ENCODE measurements at regions not wholly inside any gene's neighbourhood (a gene's known extent, or its start where the extent isn't known, plus 50 kb on each side); places are given as distances from the start of the nearest gene placed in this dataset.

DNA sequence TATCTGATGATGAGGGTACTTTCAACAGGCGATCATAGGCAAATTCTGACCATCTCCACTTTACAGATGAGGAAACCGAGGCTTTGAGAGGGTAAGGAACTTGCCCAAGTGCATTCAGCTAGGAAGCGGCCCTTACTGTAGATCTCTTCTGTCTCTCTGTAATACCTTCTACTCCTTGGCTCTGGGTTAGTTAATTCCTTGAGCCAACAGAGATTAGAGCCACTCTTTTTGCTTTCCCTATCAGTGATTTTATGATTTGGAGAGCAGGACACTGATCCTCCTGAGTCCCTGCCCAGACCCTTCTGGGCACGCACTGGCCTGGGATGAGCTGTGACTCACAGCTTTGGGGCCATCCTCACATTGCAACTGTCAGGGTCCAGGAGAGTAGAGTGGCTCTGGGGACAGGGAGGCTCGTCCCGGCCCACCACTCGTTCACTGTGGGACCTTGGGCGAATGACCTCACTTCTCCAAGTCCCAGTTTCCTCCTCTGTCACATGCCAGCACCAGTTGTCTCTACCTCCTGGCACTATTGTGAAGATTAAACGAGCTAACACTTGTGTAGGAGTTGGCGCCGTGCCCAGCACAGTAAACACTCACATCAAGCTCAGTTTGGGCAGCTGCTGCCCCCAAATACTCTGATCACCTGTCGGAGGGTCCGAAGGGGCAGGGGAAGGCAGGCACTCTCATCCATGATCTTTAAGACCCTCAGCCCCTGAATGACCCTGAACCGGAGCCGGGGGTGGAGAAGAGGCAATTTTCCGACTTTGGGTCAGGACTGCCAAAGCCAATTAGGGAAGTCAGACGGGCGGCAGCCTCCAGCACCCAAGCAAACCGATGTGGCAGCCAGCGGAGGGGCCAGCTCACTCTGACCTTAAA lies 235.0 kb downstream of the MIAT start:
- Histone ChIP-seq H3K27me3 (replicated peaks; ENCODE audit: insufficient read depth) (no peaks in the 10 kb centered on the region), H3K27ac (no peak overlapping the region), H3K4me3 (no peak overlapping the region), H3K36me3 (no peaks in the 10 kb centered on the region), H3K4me1 (replicated peaks) (no peaks in the 10 kb centered on the region), H3K9me3 (no peaks in the 10 kb centered on the region)
- intact Hi-C loops (cut with DNase I): no loop called here
- TF ChIP-seq, protein P1, sequence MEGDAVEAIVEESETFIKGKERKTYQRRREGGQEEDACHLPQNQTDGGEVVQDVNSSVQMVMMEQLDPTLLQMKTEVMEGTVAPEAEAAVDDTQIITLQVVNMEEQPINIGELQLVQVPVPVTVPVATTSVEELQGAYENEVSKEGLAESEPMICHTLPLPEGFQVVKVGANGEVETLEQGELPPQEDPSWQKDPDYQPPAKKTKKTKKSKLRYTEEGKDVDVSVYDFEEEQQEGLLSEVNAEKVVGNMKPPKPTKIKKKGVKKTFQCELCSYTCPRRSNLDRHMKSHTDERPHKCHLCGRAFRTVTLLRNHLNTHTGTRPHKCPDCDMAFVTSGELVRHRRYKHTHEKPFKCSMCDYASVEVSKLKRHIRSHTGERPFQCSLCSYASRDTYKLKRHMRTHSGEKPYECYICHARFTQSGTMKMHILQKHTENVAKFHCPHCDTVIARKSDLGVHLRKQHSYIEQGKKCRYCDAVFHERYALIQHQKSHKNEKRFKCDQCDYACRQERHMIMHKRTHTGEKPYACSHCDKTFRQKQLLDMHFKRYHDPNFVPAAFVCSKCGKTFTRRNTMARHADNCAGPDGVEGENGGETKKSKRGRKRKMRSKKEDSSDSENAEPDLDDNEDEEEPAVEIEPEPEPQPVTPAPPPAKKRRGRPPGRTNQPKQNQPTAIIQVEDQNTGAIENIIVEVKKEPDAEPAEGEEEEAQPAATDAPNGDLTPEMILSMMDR (IDR thresholded peaks at IDR 0.05): no peak
- TF ChIP-seq POLR2A (IDR thresholded peaks at IDR 0.05) (no peak), POLR2AphosphoS5 (IDR thresholded peaks at IDR 0.05) (no peak)
- WGBS: 41% methylated on average over 20 of the region's 20 CpGs
- no peak for DNase-seq (ENCODE audit: low spot score)

DNA sequence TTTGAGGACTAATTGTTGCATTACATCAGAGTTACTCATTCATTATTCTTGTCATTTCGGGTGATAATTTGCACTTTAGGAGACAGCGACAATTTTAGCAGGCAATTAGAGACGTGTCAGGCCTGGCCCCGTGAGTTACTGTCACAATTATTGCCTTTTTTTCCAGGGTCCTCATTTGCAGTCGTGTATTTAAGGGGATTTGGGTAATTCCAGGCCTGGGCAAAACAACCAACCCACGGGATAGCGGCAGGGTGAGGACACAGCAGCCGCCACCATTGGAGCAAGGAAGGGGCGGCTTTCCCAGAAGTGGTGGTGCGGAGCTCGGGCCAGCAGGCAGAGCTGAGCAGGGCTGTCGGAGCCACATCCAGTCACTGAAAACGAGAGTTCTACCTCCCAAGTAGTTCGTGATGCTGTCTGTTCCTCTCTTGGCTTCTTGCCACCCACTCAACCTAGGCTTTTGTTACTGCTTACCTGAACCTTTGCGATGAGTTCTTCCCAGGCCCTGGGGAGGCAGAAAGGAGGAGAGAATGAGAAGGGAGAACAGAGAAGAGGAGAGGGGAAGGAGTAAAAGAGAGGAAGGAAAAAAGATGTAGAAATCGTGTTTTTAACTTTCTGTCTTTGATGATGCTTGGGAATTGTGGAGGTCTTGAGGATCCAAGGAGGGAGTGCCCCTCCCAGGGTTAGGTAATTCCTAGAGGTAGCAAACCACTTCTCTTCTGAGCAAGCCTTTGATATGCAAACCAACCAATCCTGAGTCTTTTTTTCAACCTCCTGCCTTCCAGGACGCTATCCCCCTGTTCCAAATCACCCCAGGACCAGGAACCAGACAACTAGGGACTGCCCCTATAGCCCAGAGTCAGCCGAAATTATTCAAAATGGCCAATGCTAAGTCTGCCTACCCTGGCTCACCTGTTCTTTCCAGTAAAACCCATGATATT lies 236.1 kb downstream of the MIAT start:
- Histone ChIP-seq H3K9me3 (no peaks in the 10 kb centered on the region), H3K27ac (no peak overlapping the region), H3K4me1 (replicated peaks) (no peaks in the 10 kb centered on the region), H3K27me3 (replicated peaks; ENCODE audit: insufficient read depth) (no peaks in the 10 kb centered on the region), H3K36me3 (no peaks in the 10 kb centered on the region), H3K4me3 (no peak overlapping the region)
- no peak for DNase-seq (ENCODE audit: low spot score)
- intact Hi-C loops (cut with DNase I): no loop called here
- WGBS: 78% methylated on average over 18 of the region's 18 CpGs
- TF ChIP-seq POLR2A (IDR thresholded peaks at IDR 0.05): no peak
- TF ChIP-seq POLR2AphosphoS5 (IDR thresholded peaks at IDR 0.05): no peak

DNA sequence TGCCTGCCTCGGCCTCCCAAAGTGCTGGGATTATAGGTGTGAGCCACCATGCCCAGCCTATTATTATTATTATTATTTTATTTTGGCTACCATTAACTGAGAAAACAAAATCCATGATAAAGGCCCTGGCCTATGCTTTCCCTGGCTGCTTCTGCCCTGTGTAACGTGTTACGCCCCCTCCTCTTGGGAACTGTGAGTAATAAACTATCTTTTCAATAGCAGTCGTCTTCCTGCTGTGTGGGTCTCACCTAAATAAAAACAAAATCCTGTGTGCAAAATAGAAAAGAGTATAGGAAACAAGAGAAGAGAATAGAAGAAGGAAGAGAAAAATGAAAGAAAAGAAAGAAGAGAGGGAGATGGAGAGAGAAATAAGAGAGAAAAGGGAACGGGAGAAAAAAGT lies 237.0 kb downstream of the MIAT start:
- intact Hi-C loops (cut with DNase I): no loop called here
- H3K4me1 ChIP-seq (replicated peaks): no peaks in the 10 kb centered on the region
- H3K27me3 ChIP-seq (replicated peaks; ENCODE audit: insufficient read depth): no peaks in the 10 kb centered on the region
- H3K4me3 ChIP-seq: no peak overlapping the region
- WGBS: 88% methylated on average over 5 of the region's 5 CpGs
- no peak overlapping the region for H3K27ac ChIP-seq
- TF ChIP-seq POLR2A (IDR thresholded peaks at IDR 0.05) (no peak), POLR2AphosphoS5 (IDR thresholded peaks at IDR 0.05) (no peak)
- TF ChIP-seq, protein P1 (IDR thresholded peaks at IDR 0.05): no peak
- H3K9me3 ChIP-seq: no peaks in the 10 kb centered on the region
- no peak for DNase-seq (ENCODE audit: low spot score)
- H3K36me3 ChIP-seq: no peaks in the 10 kb centered on the region

DNA sequence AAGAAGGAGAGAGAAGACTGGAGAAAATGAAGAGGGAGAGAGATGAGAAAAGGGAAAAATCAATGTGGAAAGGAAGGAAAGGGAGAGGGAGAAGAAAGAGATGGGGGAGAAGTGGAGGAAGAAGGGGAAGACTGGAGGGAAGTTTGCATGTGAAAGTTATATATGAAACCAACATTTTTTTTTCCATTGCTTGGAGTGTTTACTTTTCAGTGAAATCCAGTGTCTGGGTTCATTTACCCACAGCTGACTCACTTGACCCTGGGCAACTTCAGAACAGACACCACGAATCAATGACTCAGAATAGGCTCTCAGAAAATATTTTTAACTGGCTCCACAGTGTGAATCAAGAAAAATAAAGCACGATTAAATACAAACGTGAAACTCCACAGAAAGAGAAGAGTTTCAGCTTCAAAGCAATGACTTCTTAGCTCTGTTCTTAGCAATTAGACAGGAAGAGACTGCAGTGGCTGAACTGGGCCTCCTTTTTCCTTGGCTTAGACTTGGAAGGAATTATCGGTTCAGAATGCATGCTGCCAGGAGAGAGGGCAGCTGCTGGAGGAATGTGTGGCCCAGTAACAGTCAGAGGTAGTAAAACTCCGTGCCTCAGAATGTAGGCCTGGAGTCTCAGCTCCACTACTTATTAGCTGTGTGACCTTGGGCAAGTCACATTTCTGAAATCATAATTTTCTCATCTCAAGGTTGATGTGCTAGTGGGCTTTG lies 237.5 kb downstream of the MIAT start:
- intact Hi-C loops (cut with DNase I): no loop called here
- Histone ChIP-seq H3K36me3 (no peaks in the 10 kb centered on the region), H3K27ac (no peak overlapping the region), H3K9me3 (no peaks in the 10 kb centered on the region), H3K27me3 (replicated peaks; ENCODE audit: insufficient read depth) (no peaks in the 10 kb centered on the region), H3K4me1 (replicated peaks) (no peaks in the 10 kb centered on the region), H3K4me3 (no peak overlapping the region)
- no peak for DNase-seq (ENCODE audit: low spot score)
- TF ChIP-seq POLR2AphosphoS5 (IDR thresholded peaks at IDR 0.05): no peak
- TF ChIP-seq, protein P1 (IDR thresholded peaks at IDR 0.05): no peak
- no peak for TF ChIP-seq POLR2A (IDR thresholded peaks at IDR 0.05)
- 50% methylated on average over 5 of the region's 5 CpGs for WGBS

DNA sequence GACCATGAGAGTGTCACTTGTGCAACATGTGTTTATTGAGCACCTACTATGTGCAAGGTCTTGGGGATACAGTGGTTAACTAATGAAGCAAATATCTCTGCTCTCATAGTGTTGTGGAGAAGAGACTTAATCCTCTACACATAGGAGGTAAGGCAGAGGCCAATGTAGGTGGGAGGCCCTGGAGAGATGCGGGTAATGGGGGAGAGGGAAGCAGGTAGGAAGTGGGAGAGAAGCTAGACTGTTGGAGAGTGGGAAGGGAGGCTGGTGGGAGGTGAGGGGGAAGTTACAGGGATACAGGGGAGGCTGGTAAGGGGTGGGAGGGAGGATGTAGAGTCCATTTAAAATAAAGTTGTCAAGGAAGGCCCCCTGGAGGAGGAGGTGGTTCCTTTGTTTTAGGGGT lies 240.0 kb downstream of the MIAT start:
- no peak for DNase-seq (ENCODE audit: low spot score)
- no peaks in the 10 kb centered on the region for H3K27me3 ChIP-seq (replicated peaks; ENCODE audit: insufficient read depth)
- 85% methylated on average over 1 of the region's 1 CpG for WGBS
- intact Hi-C loops (cut with DNase I): no loop called here
- no peak overlapping the region for H3K4me3 ChIP-seq
- H3K36me3 ChIP-seq: no peaks in the 10 kb centered on the region
- no peak overlapping the region for H3K27ac ChIP-seq
- H3K9me3 ChIP-seq: no peaks in the 10 kb centered on the region
- H3K4me1 ChIP-seq (replicated peaks): no peaks in the 10 kb centered on the region
- TF ChIP-seq POLR2A (IDR thresholded peaks at IDR 0.05): no peak

Data from prostate gland (tissue), 2 donors.